GM18520 (cell line): ENCODE measurements at regions not wholly inside any gene's neighbourhood (a gene's known extent, or its start where the extent isn't known, plus 50 kb on each side); places are given as distances from the start of the nearest gene placed in this dataset.
"Not testable (repeated sequence)": the region's sequence is repeated elsewhere in the genome, so short reads cannot be mapped to it uniquely, and the experiment has no call there.

Experiments used
- ATAC-seq: cut with Tn5 transposase; IDR thresholded peaks from one replicate; pipeline ENCODE4 v1.9.1; 2021; ENCODE audit not compliant: unreplicated experiment

- no peak for ATAC-seq
Observed at GRCh38 chr16:13793841-13794409, 126.0 kb upstream of the ERCC4 start.

GRCh38 chr16:13795131-13795530 lies 124.8 kb upstream of the ERCC4 start:
- no peak for ATAC-seq

- no peak for ATAC-seq
Observed at GRCh38 chr16:13797718-13798117, 122.2 kb upstream of the ERCC4 start.

GRCh38 chr16:13798211-13798610 lies 121.7 kb upstream of the ERCC4 start:
- ATAC-seq = no peak

GRCh38 chr16:13803974-13804373 lies 116.0 kb upstream of the ERCC4 start:
- ATAC-seq = no peak

GRCh38 chr16:13805951-13806350 lies 114.0 kb upstream of the ERCC4 start:
- no peak for ATAC-seq

GRCh38 chr16:13806671-13807070 lies 113.3 kb upstream of the ERCC4 start:
- no peak for ATAC-seq

- no peak for ATAC-seq
Observed at GRCh38 chr16:13808102-13808501, 111.9 kb upstream of the ERCC4 start.

GRCh38 chr16:13809765-13810164 lies 110.2 kb upstream of the ERCC4 start:
- ATAC-seq = no peak

- ATAC-seq = no peak
Observed at GRCh38 chr16:13811834-13812233, 108.1 kb upstream of the ERCC4 start.

GRCh38 chr16:13816701-13817100 lies 103.3 kb upstream of the ERCC4 start:
- no peak for ATAC-seq

GRCh38 chr16:13823501-13823900 lies 96.5 kb upstream of the ERCC4 start:
- ATAC-seq = no peak

GRCh38 chr16:13829697-13830299 lies 90.2 kb upstream of the ERCC4 start:
- ATAC-seq = no peak

- ATAC-seq = no peak
Observed at GRCh38 chr16:13833515-13833914, 86.4 kb upstream of the ERCC4 start.

- ATAC-seq = no peak
Observed at GRCh38 chr16:13835387-13835786, 84.6 kb upstream of the ERCC4 start.

- no peak for ATAC-seq
Observed at GRCh38 chr16:13835935-13836730, 83.8 kb upstream of the ERCC4 start.

- ATAC-seq = no peak
Observed at GRCh38 chr16:13838401-13839190, 81.4 kb upstream of the ERCC4 start.

GRCh38 chr16:13839577-13839976 lies 80.4 kb upstream of the ERCC4 start:
- ATAC-seq = no peak

- ATAC-seq = no peak
Observed at GRCh38 chr16:13845232-13845631, 74.7 kb upstream of the ERCC4 start.

- ATAC-seq = no peak
Observed at GRCh38 chr16:13848795-13849194, 71.2 kb upstream of the ERCC4 start.

GRCh38 chr16:13850173-13850572 lies 69.8 kb upstream of the ERCC4 start:
- not testable (repeated sequence) for ATAC-seq

- ATAC-seq = no peak
Observed at GRCh38 chr16:13852827-13853226, 67.1 kb upstream of the ERCC4 start.
